Right lobe of liver (tissue), 4 donors: ENCODE measurements at regions not wholly inside any gene's neighbourhood (a gene's known extent, or its start where the extent isn't known, plus 50 kb on each side); places are given as distances from the start of the nearest gene placed in this dataset.

Experiments
- CTCF ChIP-seq, 4 donors: fragments of 200-600 bp in 3 of 4; fragments of 450-650 bp in 1 of 4; IDR thresholded peaks; one replicate each; pipeline versions ENCODE4 v1.5.1 to v1.8.0; 2016 to 2022; ENCODE audit warnings: antibody characterized with exemption in 4 of 4, mild to moderate bottlenecking in 2 of 4
- POLR2A ChIP-seq: fragments of 450-650 bp; IDR thresholded peaks from one replicate; pipeline ENCODE4 v1.6.1; 2017; ENCODE audit warnings: antibody characterized with exemption, mild to moderate bottlenecking
- donor health status: DM: no; HTN: no; CAD: no.
- donor health status: DM: no; HTN: no; CAD: no.
- donor health status: DM: no; HTN: yes; CAD: no.

GRCh38 chr22:48546653-48547424, 1280.8 kb downstream of the BRD1 start:
- no peak for TF ChIP-seq CTCF (IDR thresholded peaks at IDR 0.05)
- TF ChIP-seq POLR2A, result no peak
